T-helper 1 cell treated with Interleukin-12 subunit alpha and Interleukin-12 subunit beta and Interleukin-4 antibody, amounts not matched to agents 30 μg/mL and 1 μg/mL, for 36 hours (primary cell): ENCODE measurements at regions not wholly inside any gene's neighbourhood (a gene's known extent, or its start where the extent isn't known, plus 50 kb on each side); places are given as distances from the start of the nearest gene placed in this dataset.

ENCODE experiments used
- H3K27ac Mint-ChIP-seq: one replicate; pipeline ENCODE4 v1.8.0; 2021; ENCODE audit warnings: mild to moderate bottlenecking, mixed read lengths
- H3K27me3 Mint-ChIP-seq: one replicate; pipeline ENCODE4 v1.8.0; 2021; ENCODE audit warnings: low read depth, mixed read lengths
- H3K36me3 Mint-ChIP-seq: one replicate; pipeline ENCODE4 v1.8.0; 2021; ENCODE audit warnings: low read depth, mixed read lengths
- H3K4me1 Mint-ChIP-seq: one replicate; pipeline ENCODE4 v1.8.0; 2021; ENCODE audit warnings: low read depth, mixed read lengths
- H3K4me3 Mint-ChIP-seq: one replicate; pipeline ENCODE4 v1.8.0; 2021; ENCODE audit warnings: mild to moderate bottlenecking, moderate library complexity, mixed read lengths
- H3K9me3 Mint-ChIP-seq: one replicate; pipeline ENCODE4 v1.8.0; 2021; ENCODE audit warnings: mixed read lengths

DNA sequence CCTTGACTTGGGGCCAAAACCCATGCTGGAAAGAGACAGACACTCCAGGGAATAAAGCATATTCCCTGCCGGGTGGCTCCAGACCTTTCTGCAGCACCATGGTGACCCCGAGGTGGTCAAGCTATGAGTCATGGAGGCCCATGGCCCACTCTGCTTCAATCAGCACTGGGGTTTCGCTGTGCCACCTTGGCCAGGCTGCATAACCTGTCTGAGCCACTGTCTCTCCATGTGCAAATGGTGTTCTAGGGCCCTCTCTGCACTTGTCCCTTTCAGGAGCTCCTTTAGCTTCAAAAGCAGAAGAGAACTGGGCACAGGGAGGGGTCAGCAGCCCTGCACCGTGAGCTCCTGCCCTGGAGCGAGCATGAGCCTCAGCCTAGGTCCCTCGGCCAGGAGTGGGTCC, 410.1 kb downstream of the SHANK2 start:
- Mint-ChIP-seq H3K4me3 (no peak overlapping the region), H3K36me3 (no peaks in the 10 kb centered on the region), H3K27me3 (no peaks in the 10 kb centered on the region), H3K27ac (no peak overlapping the region), H3K4me1 (no peaks in the 10 kb centered on the region), H3K9me3 (no peaks in the 10 kb centered on the region)

GRCh38 chr11:70842701-70843100, 409.7 kb downstream of the SHANK2 start:
- Mint-ChIP-seq H3K4me3 (no peak overlapping the region), H3K27me3 (no peaks in the 10 kb centered on the region)

GRCh38 chr11:70843906-70844305, 408.5 kb downstream of the SHANK2 start:
- Mint-ChIP-seq H3K27ac (no peak overlapping the region), H3K4me1 (no peaks in the 10 kb centered on the region), H3K9me3 (no peaks in the 10 kb centered on the region), H3K4me3 (no peak overlapping the region), H3K27me3 (no peaks in the 10 kb centered on the region), H3K36me3 (no peaks in the 10 kb centered on the region)

More at GRCh38 chr11:70842701-70843100, 409.7 kb downstream of the SHANK2 start:
- no peaks in the 10 kb centered on the region for H3K4me1 Mint-ChIP-seq
- H3K36me3 Mint-ChIP-seq, result no peaks in the 10 kb centered on the region
- no peaks in the 10 kb centered on the region for H3K9me3 Mint-ChIP-seq
- H3K27ac Mint-ChIP-seq, result no peak overlapping the region

- Mint-ChIP-seq H3K27ac (no peak overlapping the region), H3K27me3 (no peaks in the 10 kb centered on the region), H3K9me3 (no peaks in the 10 kb centered on the region), H3K4me3 (no peak overlapping the region), H3K4me1 (no peaks in the 10 kb centered on the region), H3K36me3 (no peaks in the 10 kb centered on the region)
Measured at GRCh38 chr11:70844387-70844786, 408.0 kb downstream of the SHANK2 start.

GRCh38 chr11:70845591-70846041, 406.8 kb downstream of the SHANK2 start:
- Mint-ChIP-seq H3K9me3 (no peaks in the 10 kb centered on the region), H3K36me3 (no peaks in the 10 kb centered on the region), H3K4me1 (no peaks in the 10 kb centered on the region), H3K27me3 (no peaks in the 10 kb centered on the region), H3K27ac (no peak overlapping the region), H3K4me3 (no peak overlapping the region)

- no peaks in the 10 kb centered on the region for H3K27me3 Mint-ChIP-seq
- no peaks in the 10 kb centered on the region for H3K9me3 Mint-ChIP-seq
- no peak overlapping the region for H3K4me3 Mint-ChIP-seq
- H3K4me1 Mint-ChIP-seq, result no peaks in the 10 kb centered on the region
- no peaks in the 10 kb centered on the region for H3K36me3 Mint-ChIP-seq
- H3K27ac Mint-ChIP-seq, result no peak overlapping the region
Measured at GRCh38 chr11:70846781-70847655, 405.4 kb downstream of the SHANK2 start.

- no peak overlapping the region for H3K27ac Mint-ChIP-seq
- no peaks in the 10 kb centered on the region for H3K4me1 Mint-ChIP-seq
- H3K27me3 Mint-ChIP-seq, result no peaks in the 10 kb centered on the region
- no peak overlapping the region for H3K4me3 Mint-ChIP-seq
- no peaks in the 10 kb centered on the region for H3K9me3 Mint-ChIP-seq
- H3K36me3 Mint-ChIP-seq, result no peaks in the 10 kb centered on the region
Measured at GRCh38 chr11:70848243-70848750, 404.1 kb downstream of the SHANK2 start.

DNA sequence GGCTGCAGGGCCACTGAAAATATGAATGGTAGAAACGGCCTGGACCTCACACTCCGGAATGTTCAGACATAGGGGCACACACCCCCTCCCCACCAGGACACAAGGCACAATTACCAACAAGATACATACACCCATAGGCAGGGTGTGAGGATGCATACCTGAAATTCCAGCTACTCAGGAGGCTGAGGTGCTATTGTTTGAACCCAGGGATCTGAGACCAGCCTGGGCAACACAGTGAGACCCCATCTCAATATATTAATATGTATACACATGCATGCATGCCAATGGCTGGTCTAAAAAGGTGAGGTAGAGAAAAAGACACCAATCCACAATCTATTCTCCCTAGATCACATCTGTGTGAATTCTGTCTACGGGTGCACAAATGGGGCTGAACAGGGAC, 403.3 kb downstream of the SHANK2 start:
- no peaks in the 10 kb centered on the region for H3K4me1 Mint-ChIP-seq
- H3K4me3 Mint-ChIP-seq, result no peak overlapping the region
- no peak overlapping the region for H3K27ac Mint-ChIP-seq
- no peaks in the 10 kb centered on the region for H3K9me3 Mint-ChIP-seq
- H3K27me3 Mint-ChIP-seq, result no peaks in the 10 kb centered on the region
- no peaks in the 10 kb centered on the region for H3K36me3 Mint-ChIP-seq

- Mint-ChIP-seq H3K4me1 (no peaks in the 10 kb centered on the region), H3K9me3 (no peaks in the 10 kb centered on the region), H3K4me3 (no peak overlapping the region), H3K27me3 (no peaks in the 10 kb centered on the region), H3K36me3 (no peaks in the 10 kb centered on the region), H3K27ac (no peak overlapping the region)
Measured at GRCh38 chr11:70851308-70851707, 401.1 kb downstream of the SHANK2 start.

GRCh38 chr11:70851907-70852306, 400.5 kb downstream of the SHANK2 start:
- Mint-ChIP-seq H3K4me3 (no peak overlapping the region), H3K36me3 (no peaks in the 10 kb centered on the region), H3K27me3 (no peaks in the 10 kb centered on the region), H3K9me3 (no peaks in the 10 kb centered on the region), H3K4me1 (no peaks in the 10 kb centered on the region), H3K27ac (no peak overlapping the region)

DNA sequence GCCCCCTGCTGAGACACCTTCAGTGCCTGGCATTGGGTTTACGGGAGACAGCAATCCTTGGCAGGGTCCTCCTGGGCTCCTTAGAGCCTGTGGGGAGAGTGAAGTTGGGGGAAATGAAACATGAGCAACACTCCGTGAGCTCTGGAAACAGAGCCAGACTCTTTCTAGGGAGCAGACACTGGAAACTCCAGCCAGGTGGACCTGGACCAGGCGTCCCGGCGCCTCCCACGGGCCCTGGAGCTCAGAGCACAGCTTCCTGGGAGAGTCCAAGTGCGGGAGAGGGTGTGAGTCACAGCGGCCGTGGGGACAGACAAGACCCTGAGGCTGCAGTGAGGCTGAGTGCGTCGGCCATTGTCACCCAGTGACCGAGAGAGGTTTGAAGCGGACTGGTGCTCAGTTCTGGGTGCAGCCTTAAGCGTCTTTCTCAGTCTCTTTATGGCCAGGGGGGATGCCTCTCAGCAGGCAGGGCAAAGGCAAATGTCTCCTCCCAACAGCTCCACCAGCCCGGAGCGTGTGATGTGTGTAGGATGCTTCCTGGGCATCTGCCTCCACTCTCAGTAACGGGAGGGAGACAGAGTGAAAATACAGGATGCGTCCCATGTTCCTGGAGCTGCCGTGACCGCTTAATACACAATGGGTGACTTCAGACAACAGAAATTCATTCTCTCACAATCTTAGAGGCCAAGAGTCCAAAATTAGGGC, 399.2 kb downstream of the SHANK2 start:
- Mint-ChIP-seq H3K4me3 (no peak overlapping the region), H3K9me3 (no peaks in the 10 kb centered on the region), H3K27ac (no peak overlapping the region), H3K36me3 (no peaks in the 10 kb centered on the region), H3K4me1 (no peaks in the 10 kb centered on the region), H3K27me3 (no peaks in the 10 kb centered on the region)

DNA sequence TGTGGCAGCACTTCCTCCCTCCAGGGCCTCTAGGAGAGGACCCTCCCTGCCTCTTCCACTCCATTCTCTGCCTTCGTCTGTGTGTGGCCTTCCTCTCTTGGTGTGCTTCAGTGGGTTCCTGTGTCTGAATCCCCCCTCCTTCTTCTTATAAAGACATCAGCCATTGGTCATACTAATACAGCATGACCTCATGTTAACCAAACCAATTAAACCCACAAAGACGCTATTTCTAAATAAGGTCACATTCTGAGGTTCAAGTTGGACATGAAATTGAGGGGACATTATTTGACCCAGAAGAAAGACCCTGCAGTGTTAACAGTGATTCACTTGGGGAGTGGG, 398.6 kb downstream of the SHANK2 start:
- H3K27ac Mint-ChIP-seq, result no peak overlapping the region
- H3K4me3 Mint-ChIP-seq, result no peak overlapping the region
- H3K9me3 Mint-ChIP-seq, result no peaks in the 10 kb centered on the region
- no peaks in the 10 kb centered on the region for H3K4me1 Mint-ChIP-seq
- H3K27me3 Mint-ChIP-seq, result no peaks in the 10 kb centered on the region
- H3K36me3 Mint-ChIP-seq, result no peaks in the 10 kb centered on the region

- Mint-ChIP-seq H3K27me3 (no peaks in the 10 kb centered on the region), H3K27ac (no peak overlapping the region), H3K4me1 (no peaks in the 10 kb centered on the region), H3K4me3 (no peak overlapping the region), H3K9me3 (no peaks in the 10 kb centered on the region), H3K36me3 (no peaks in the 10 kb centered on the region)
Measured at GRCh38 chr11:70854201-70854600, 398.2 kb downstream of the SHANK2 start.

DNA sequence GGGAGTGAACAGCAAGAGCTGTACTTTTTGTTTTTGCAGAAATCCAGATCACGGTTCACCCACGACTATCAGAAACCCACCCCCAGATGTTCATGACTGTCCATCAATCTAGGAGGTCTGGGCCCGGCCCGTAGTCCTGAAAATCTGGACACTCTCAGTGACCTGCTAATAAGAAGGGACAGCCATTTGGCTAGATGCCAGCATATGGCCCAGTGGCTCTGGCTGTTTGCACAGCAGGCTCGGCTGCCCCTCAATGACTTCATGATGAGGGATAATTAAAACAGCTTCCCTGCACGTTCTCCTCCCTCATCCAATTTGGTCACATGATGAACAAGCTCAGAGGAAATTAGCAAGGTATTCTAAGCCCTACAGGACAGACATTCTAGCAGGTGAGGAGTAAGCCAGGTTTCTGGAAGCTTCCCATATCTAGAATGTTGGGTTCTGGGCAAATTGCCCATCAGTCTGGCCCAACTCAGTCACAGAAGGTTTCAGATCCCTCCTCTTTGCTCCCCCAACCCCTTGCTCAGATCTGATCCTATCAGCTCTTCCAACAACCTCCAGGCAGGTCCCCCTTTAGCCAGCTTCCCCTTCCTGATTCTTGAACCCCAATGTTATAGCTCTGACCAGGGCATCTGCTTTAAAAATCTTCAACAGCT, 397.3 kb downstream of the SHANK2 start:
- no peaks in the 10 kb centered on the region for H3K9me3 Mint-ChIP-seq
- H3K4me3 Mint-ChIP-seq, result no peak overlapping the region
- H3K4me1 Mint-ChIP-seq, result no peaks in the 10 kb centered on the region
- H3K27ac Mint-ChIP-seq, result no peak overlapping the region
- H3K36me3 Mint-ChIP-seq, result no peaks in the 10 kb centered on the region
- H3K27me3 Mint-ChIP-seq, result no peaks in the 10 kb centered on the region

DNA sequence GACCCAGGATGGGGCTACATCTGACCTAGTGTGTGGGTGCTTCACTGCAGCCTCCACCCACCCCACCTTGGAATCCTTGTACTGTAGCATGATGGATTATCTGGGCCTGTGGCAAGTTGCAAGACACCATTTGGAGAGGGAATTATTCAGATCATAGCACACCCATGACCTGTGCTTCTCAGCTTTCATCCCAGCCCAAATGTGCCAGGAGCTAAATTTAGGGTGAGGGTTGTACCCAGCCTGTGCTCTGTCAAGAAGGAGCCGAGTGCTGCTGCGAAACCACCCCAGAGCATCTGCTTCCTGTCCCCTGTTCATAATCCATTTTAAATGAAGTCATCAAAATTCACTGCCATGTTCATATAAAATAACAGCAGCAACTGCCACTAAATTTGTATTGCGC, 394.5 kb downstream of the SHANK2 start:
- no peaks in the 10 kb centered on the region for H3K9me3 Mint-ChIP-seq
- no peak overlapping the region for H3K27ac Mint-ChIP-seq
- no peak overlapping the region for H3K4me3 Mint-ChIP-seq
- H3K4me1 Mint-ChIP-seq, result no peaks in the 10 kb centered on the region
- H3K27me3 Mint-ChIP-seq, result no peaks in the 10 kb centered on the region
- H3K36me3 Mint-ChIP-seq, result no peaks in the 10 kb centered on the region
